ENCODE measurements at regions not wholly inside any gene's neighbourhood (a gene's known extent, or its start where the extent isn't known, plus 50 kb on each side); places are given as distances from the start of the nearest gene placed in this dataset.

GRCh38 chr6:19231878-19232561 is 605.1 kb upstream of the ID4 start (continued):
- TF ChIP-seq ATF2 (IDR thresholded peaks at IDR 0.05; ENCODE audit: low read length), result no peak
- TF ChIP-seq POLR2A (IDR thresholded peaks at IDR 0.05; ENCODE audit: control extremely low read depth in 1 of 2, low read depth in 2 of 2, low read length in 2 of 2), result no peak
- TF ChIP-seq HDAC2 (IDR thresholded peaks at IDR 0.05; ENCODE audit: borderline replicate concordance in 1 of 2, low read depth in 2 of 2, low read length in 2 of 2), result no peak

All from H1 (cell line).